C4-2B (cell line): ENCODE measurements at regions not wholly inside any gene's neighbourhood (a gene's known extent, or its start where the extent isn't known, plus 50 kb on each side); places are given as distances from the start of the nearest gene placed in this dataset.

ENCODE experiments used
- H3K27ac ChIP-seq: fragments of 450-650 bp; 2 replicates; pipeline ENCODE4 v1.5.1; 2017
- ZFX ChIP-seq: fragments of 450-650 bp; IDR thresholded peaks from 2 replicates; pipeline ENCODE4 v1.6.1; 2017
- TF ChIP-seq, protein P1 (sequence below): fragments of 450-650 bp; conservative IDR thresholded peaks from 2 replicates; pipeline ENCODE4 v1.5.1; 2017; ENCODE audit warnings: mild to moderate bottlenecking

DNA sequence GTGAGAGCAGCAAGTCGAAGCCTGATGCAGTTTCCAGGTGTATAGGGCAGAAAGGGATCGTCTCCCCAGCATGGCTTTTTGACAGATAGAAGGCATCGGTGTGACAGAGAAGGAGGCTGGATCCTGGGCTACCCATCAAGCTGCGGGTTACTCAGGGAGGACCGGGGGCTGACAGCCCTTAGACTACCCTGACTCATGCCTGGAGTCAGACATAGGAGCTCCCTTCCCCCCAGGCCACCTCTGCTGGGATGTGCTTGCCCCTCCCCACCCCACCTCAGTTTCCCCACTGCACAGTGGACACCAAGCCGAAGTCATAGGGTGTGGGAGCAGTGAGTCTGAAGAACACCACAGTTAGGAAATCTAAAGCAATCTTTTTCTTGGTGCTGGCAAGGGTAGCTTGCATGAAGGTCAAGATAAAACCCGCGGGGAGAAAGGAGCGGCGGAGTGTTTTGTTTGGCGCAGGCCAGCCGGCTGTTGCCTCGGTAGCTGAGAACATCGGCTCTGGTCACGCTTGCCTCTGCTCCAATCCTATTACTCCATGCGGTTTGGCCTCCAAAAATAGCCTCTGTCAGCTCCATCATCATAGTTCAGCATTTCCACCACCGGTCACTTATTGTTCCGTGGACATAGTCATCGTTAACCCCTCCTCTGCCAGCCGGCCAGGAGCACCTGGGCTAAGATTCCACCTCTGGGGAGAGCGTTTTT lies 169.2 kb upstream of the GLI2 start:
- H3K27ac ChIP-seq, result no peak overlapping the region
- no peak for TF ChIP-seq ZFX
- TF ChIP-seq, protein P1, sequence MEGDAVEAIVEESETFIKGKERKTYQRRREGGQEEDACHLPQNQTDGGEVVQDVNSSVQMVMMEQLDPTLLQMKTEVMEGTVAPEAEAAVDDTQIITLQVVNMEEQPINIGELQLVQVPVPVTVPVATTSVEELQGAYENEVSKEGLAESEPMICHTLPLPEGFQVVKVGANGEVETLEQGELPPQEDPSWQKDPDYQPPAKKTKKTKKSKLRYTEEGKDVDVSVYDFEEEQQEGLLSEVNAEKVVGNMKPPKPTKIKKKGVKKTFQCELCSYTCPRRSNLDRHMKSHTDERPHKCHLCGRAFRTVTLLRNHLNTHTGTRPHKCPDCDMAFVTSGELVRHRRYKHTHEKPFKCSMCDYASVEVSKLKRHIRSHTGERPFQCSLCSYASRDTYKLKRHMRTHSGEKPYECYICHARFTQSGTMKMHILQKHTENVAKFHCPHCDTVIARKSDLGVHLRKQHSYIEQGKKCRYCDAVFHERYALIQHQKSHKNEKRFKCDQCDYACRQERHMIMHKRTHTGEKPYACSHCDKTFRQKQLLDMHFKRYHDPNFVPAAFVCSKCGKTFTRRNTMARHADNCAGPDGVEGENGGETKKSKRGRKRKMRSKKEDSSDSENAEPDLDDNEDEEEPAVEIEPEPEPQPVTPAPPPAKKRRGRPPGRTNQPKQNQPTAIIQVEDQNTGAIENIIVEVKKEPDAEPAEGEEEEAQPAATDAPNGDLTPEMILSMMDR, result no peak

DNA sequence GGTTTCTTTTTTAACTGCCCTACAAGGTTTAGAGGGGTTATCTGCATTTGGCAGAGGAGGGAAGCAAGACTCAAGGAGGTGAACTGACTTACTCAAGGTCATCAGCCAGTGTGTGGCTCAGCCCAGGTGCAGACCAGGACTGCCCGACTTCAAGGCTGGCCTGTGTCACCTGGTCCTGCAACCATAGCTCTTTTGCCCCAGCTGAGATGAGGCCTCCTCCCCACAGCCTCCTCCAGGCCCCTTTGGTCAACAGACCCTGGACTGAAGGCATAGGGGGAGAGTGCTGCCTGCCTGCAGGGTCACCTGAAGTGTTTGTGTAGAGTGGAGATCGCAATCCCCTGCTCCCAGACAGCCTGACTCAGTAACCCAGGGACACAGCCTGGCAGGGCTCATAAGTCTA lies 168.5 kb upstream of the GLI2 start:
- TF ChIP-seq, protein P1, result no peak
- no peak for TF ChIP-seq ZFX
- no peak overlapping the region for H3K27ac ChIP-seq

DNA sequence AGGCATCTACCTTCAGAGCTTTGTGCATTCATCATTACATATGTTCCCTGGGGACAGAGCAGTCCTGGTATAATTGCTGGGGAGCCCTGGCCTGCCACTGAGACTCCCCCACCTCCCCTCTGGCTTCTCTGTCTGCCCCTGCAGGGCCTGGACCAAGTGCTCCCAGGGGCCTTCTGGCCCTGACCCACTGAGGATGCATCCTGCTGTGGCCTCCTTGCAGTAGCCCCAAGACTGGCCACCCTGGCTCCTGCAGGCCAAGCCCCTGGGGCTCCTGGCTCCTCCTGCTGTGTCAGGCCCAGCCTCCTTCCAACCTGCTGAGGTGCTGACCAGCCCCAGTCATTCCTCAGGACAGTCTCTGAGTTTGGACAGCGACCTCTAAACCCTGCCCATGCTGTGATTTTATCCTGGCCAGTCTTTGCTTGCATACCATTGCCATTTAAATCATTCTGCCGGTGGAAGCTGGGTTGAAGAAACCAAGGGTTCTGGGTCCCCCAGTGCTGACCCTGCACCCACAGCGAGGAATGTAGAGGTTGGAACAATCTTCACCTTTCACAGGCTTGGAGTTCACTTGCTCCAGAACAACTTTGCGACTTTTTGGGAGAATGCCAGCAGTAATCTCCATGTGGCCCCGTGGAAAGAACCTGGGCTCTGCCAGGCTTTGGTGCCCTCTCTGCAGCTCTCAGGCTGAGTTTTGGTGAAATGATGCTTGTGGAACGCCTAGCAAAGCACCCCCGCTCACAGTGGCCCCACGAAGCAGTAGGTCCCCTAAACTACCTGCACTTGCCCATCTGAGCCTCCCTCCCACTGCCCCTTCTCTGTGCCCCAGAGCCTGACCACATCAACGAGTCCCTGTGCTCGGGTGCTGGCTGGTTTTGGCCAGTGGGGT lies 167.3 kb upstream of the GLI2 start:
- no peak for TF ChIP-seq ZFX
- TF ChIP-seq, protein P1, result no peak
- no peak overlapping the region for H3K27ac ChIP-seq

DNA sequence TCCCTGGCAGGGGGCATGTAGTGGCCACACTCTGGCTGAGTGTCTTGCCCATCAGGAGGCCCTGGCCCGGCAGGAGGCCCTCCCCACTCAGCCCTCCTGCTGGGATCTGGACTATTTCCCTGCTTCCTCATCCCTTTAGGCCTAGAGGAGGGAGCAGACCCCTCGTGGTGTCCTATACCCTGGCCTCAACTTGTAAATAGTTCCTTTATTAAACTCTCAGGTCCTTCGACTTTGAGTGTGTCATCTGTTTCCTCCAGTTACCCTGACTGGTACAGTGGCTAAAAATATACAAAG lies 166.7 kb upstream of the GLI2 start:
- no peak overlapping the region for H3K27ac ChIP-seq
- TF ChIP-seq, protein P1, result no peak
- no peak for TF ChIP-seq ZFX

DNA sequence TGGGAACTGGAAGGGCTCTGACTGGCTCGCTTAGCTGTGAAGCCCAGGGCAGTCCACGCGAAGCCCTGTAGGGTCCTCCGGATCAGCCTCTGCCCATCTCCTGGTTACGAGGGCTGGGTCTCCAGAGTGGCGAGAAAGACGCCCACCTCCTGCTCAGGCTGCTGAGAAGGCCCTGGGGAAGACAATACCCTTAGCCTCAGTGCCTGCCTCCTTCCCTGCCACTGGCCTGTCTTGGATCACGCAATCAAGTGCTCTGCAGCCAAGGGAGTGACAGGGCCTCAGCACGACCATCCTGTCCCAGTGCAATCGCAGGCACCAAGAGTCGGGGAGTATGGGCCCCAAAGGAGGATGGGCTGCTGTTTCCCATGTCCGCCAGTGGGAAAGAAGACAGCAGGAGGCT lies 165.7 kb upstream of the GLI2 start:
- no peak for TF ChIP-seq ZFX
- TF ChIP-seq, protein P1, result no peak

DNA sequence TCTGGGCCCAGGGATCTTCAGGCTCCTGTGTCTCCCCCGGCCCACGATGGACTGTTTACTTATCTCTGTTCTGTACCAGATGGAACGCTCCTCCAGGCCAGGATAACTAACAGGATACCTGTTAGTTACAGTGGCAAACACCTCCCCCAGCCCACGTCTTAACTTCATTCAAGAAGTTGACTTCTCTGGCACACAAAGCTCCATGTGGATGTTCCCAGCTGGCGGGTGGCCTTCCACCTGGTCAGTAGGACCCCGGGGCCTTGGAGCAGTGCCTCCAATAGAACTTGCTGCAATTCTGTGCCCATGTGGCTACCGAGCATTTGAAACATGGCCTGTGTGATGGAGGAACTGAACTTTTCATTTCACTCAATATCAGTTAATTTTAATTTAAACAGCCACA lies 165.1 kb upstream of the GLI2 start:
- TF ChIP-seq, protein P1, result no peak
- no peak for TF ChIP-seq ZFX

More for the DNA sequence above, 165.7 kb upstream of the GLI2 start:
- no peak overlapping the region for H3K27ac ChIP-seq

DNA sequence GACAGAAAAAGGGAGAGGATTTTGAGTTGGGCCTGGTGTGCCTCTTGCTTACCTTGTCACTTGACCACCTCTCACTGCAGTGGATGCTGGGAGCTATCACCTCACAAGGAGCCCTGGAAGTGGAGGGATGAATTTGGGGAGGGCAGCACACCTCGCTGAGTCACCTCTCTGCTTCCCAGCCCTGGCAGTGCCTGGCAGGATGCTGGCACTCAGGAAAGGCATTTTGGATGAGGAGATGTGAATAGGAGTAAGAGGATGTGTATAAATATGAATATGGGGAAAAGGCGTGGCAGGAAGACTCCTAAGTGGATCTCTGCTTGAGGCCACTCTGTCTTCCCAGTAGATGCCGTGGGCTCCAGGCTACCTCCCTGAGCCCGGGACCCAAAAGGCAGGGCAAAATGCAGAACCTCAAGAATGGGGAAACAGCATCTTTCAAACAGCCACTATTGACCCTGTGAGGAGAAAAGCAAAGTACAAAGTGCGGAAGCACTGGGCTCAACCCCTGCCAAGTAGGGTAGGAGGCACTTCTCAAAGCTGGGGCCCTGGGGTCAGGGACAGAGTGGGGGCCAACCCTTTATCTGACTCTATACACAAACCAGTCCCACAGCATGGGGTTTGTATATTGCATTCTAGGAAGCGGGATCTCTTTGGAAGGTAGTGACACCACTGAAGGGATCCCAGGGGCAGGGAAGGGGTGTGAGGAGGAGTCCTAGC lies 164.5 kb upstream of the GLI2 start:
- TF ChIP-seq ZFX, result no peak
- TF ChIP-seq, protein P1, result no peak
- no peak overlapping the region for H3K27ac ChIP-seq

More for the DNA sequence above, 165.1 kb upstream of the GLI2 start:
- no peak overlapping the region for H3K27ac ChIP-seq
